ENCODE measurements at regions not wholly inside any gene's neighbourhood (a gene's known extent, or its start where the extent isn't known, plus 50 kb on each side); places are given as distances from the start of the nearest gene placed in this dataset.
"Not testable (repeated sequence)": the region's sequence is repeated elsewhere in the genome, so short reads cannot be mapped to it uniquely, and the experiment has no call there.

DNA sequence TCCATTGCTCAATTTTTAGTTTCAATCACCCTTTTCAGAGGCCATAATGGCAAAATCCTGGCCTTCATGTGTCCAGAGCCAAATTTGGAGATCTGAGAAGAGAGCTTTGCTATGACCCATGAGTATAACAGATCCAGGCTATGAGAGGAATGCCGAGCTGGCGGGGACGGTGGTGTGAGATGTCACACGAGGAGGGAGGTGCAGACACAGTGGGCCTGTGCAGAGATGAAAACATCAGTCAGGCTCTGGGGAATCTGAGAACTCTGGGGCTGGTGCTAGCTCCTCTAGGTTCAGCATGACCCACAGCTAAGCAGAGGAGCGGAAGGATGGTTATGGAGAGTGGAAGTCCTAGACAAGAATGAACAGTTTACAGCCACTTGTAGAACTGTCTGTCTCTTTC lies 398.3 kb upstream of the ATP10A start:
- DNase-seq (ENCODE audit: low read depth, low spot score): no peak

DNA sequence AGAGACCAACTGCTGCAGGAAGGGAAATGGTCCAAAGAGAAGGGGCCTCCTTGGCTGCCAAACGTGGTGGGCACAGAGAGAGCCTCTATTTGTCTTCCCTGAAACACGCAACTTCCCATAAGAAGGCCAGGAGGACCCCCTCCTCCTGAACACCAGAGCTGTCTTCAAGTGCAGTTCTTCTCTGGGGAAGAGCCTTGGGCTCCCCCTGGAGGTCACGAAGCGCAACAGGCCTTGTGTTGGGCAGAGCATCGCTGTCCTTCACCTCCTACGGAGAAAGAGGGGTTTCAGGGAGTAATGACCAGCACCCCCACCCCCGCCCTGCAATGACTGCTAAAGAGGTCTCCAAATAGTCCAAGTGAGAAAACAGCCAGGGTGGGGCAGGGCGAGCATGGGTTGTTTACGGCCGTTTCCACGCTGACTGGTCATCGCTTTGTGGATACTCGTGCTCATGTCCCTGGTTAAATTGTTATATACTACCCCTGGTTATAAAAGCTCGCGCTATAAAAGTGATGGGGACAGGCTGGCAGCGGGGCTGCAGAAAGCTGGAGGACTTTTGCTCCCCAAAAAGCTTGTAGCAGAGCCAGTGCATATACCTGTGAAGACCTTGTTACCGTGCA lies 397.5 kb upstream of the ATP10A start:
- peak; percentile 79 for DNase-seq (ENCODE audit: low read depth, low spot score)

DNA sequence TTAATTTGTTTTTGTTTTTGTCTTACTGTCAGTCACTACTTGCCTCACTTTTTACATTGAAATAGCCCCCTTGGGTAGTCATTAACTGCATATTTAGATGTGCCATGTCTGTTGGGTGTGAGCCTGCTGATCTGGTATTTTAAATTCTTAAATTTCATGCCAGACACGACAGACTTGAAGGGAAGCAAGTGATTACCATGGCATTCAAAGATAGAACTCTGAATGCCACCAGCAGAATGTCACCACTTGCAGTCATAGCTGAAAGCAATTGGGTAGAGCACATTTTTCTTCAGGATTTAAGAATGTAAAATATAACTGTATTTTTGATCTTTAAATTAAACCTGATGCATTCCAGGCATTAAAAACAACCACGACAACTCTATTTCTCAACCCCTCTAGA lies 396.5 kb upstream of the ATP10A start:
- no peak for DNase-seq (ENCODE audit: low read depth, low spot score)

DNA sequence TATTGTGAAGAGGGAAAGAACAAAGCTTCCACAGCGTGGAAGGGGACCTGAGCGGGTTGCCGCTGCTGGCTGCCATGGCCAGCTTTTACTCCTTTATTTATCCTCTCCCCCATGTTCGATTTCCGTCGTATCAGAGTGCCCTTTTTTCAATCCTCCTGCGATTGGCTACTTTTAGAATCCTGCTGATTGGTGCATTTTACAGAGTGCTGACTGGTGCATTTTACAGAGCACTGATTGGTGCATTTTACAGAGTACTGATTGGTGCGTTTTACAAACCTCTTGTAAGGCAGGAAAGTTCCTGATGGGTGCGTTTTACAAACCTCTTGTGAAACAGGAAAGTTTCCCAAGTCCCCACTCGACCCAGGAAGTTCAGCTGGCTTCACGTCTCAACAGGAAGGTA lies 381.7 kb upstream of the ATP10A start:
- not testable (repeated sequence) for DNase-seq (ENCODE audit: low read depth, low spot score)

DNA sequence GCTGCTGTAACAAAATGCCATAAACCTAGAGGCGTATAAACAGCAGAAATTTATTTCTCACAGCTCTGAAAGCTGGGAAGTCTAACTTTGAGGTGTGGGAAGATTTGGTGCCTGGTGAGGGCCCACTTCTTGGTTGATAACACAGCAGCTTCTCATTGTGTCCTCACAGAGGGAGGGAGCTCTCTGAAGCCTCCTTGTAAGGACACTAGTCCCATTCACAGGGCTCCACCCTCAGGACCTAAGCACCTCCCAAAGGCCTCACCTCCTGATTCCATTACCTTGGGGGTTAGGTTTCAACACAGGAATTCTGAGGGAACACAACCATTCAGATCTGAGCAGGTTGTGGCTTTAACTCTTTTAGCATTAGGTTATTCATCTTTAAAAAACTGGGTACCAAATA lies 380.3 kb upstream of the ATP10A start:
- no peak for DNase-seq (ENCODE audit: low read depth, low spot score)

DNA sequence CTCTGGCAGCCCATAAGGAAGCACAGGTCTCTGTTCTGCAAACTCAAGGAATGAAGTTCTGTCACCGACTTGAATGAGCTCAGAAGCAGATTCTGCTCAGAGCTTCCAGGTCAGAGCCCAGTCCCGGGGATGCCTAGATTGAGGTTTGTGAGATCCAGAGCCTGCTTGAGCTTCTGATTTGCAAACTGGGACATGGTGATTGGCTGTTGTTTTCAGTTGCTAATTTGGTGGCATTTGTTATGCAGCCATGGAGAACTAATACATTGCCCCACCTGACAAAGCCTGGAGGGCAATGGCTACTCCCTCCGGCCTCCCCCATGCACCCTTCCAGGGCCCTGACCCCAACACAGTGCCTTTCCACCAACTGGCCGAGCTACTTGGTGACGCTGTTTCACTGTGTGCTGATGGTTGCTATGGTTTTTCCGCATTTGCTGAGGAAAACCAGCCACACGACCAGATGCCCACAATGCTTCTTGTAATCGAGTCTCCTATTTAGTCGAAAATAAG lies 379.5 kb upstream of the ATP10A start:
- DNase-seq (ENCODE audit: low read depth, low spot score): peak; percentile 82

DNA sequence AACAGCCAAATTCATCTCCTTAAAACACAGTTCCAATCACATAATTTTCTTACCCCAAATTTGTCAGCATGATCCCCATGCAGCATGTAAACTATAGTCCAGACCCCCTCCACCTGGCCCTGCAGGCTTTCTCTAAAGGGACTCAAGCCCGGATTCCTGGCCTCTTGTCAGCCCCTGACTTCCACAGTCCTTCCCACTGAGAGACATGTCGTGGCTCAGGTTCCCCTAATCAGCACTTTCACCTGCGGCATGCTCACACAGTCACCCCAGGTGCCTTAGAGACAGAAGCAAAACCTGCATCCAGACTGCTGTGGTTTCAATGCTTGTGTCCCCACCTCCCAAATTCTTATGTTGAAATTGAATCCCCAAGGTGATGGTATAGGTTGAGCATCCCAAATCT lies 372.7 kb upstream of the ATP10A start:
- no peak for DNase-seq (ENCODE audit: low read depth, low spot score)

DNA sequence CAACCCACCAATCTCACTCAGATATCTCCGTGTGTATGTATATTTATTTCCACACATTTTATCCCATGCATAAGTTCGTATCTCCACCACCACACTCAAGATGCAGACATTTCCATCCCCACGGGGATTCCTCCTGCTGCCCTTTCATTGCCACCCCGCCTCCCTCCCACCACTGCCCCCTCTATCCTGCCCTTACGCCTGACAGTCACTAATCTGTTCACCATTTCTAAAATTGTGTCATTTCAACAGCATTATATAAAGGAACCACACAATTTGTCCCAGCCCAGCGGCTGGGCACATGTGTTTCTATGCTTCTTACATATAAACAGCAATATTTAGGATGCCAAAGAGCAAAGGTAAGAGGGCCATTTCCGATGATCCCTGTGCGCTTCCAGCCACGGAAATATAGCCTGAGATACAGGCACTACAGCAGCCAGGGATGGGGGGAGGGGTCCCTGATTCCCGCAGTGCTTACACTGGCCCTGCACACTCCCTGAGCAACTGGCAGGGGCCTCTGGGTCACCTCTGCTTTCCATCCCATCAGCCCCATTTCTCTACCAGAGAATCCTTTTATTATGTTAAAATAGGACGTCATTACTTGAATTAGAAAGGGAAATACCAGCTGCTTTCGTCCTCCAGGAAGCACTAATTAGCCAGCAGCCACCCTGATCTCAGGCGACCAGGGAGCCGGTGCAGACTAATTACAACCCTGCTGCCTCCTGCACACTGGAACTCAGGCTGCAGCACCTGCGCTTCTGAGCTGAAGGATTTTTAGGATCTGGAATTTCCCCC lies 372.0 kb upstream of the ATP10A start:
- DNase-seq (ENCODE audit: low read depth, low spot score): peak; percentile 92

DNA sequence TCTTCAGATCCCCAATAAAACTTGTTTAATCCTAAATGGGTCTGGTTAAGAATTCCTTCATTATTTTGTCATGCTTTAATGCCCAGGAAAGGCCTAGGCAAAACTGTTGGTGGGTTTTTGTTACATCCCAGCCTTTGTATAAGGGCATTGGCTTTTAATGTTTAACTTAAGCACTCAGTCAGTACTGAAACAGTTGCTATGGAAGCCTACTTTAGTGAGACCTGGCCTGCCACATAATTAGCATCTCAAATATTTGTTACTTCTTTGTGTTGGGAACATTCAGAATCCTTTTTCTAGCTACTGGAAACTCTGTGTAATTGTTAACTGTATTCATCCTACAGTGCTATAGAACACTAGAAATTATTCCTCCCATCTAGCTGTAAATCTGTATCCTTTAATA lies 369.6 kb upstream of the ATP10A start:
- DNase-seq (ENCODE audit: low read depth, low spot score): no peak

DNA sequence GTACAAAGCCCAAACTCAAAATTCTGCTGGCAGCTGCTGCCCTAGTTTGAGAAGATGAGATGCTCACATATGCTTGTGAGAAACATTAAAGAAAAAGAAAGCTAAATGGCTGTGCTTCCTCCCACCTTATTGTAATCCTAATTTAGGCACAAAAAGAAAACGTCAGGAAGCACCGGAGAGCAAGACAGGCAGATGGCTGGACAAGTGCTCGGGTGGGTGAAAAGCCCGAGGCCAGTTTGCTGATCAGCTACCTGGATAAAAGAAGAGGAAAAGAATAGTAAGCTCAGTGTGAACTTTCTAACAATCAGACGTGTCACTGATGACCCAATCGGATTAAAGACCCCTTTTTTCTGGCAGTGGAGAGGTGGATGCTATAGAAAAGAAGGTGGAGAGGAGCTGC lies 368.0 kb upstream of the ATP10A start:
- peak; percentile 42 for DNase-seq (ENCODE audit: low read depth, low spot score)

DNA sequence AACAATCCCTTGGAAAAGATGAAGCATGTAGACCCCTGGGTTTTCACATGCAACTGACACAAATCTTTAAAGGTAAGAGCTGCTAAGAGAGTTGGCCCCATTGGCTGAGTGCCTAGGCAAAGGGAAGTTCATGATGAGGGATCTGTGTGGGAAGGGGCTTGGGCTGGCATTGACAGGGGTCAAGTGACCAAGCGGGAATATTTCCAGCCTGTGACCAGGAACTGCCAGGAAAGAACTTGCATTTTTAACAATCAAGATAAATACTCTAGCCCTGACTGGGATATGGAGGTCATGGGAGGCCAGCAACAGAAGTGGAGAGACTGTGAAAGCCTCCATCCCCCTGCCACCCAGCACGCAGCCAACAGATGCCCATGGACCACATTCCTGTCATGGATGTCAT lies 361.1 kb upstream of the ATP10A start:
- no peak for DNase-seq (ENCODE audit: low read depth, low spot score)

DNA sequence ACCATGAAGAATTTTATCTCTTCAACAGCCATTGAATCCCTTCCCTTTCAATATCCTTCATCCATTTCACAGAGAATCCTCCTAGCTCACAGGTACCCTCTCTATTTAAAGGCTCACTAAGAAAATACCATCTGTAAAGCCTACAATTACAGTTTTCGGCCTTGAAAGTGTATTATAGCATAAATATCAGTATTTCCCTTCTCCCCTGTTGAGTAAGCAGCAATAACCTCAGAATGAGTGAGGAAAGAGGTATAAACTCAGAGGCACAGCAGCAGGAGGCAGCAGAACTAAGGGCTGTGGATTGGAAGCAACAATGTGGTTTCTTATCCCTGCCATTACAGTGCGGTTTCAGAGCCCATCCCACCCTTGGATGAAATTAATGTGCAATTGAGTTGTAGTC lies 360.6 kb upstream of the ATP10A start:
- DNase-seq (ENCODE audit: low read depth, low spot score): no peak

DNA sequence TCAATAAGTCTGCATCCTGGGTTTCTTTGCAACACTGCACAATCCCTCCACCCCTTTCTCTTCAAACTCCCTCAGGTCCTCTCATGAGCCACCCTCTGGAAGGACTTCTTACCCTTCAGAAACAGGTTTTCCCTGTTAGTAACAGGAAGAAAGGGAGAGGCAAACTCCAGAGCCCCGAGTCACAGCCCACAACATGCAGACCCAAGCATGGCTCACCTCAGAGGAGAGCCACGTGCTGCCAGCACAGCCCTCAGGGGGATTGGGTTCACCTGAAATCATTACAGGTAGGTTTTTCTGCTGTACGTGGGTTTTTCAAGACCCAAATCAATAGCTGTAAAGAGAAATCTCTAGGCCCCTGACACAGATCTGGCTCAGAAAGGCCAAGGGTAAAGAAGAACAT lies 359.7 kb upstream of the ATP10A start:
- DNase-seq (ENCODE audit: low read depth, low spot score): no peak

DNA sequence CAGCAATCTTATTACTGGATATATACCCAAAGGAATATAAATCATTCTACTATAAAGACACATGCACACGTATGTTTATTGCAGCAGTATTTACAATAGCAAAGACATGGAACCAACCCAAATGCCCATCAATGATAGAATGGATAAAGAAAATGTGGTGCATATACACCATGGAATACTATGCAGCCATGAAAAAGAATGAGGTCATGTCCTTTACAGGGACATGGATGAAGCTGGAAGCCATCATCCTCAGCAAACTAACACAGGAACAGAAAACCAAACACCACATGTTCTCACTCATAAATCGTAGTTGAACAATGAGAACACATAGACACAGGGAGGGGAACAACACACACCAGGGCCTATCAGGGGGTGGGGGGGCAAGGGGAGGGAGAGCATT lies 353.9 kb upstream of the ATP10A start:
- DNase-seq (ENCODE audit: low read depth, low spot score): not testable (repeated sequence)

DNA sequence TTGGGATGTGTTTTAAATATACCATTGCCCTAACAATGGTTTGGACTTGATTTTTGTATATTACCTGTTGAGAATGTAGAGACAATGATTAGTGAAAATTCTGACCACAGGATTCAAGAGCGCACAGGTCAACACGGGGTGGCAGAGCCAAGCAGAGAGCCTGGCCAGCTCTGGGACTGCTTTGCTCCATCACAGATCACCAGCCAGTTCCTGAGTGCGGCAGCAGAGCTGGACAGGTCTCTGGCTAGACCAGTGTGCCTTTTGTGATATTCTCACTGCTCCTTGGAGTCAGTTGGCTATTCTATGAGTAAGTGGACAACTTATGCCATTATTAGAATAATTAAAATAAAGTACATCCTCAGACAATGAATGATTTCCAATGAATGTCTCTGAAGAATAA lies 351.2 kb upstream of the ATP10A start:
- no peak for DNase-seq (ENCODE audit: low read depth, low spot score)

DNA sequence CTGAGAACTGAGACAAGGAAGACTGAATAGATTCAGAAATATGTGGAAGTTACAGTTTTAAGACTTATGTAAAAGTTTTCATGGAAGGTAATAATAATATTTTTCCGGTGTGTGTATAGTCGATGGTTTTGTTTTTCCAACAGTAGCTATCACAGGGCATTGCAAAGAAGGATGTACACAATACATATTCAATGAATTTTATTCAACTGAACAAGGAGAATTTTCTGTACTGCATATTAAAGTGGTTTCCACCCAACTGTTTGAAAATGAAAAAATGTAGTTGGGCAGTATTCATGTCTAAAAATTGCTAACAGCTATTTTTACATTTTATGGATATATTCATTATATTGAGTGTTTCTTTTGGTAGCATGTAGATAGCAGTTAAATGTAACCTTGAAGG lies 350.3 kb upstream of the ATP10A start:
- no peak for DNase-seq (ENCODE audit: low read depth, low spot score)

DNA sequence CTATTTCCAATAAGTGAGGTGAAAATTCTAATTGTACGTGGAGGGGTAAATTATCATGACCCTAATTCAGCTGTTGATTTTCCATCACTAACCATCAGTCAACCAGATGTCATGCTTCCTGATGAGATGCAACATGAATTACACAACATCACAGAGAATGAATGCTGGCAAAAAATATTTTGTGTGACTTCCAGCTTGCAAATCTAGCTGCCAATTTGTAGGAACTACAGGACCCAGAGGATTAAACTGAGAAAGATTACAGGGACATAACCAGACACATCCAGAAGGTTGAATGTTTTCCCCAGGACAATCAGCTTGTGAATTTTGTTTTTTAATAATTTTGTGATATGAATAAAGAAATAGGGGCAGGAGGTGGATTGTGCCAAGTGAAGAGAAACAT lies 349.0 kb upstream of the ATP10A start:
- no peak for DNase-seq (ENCODE audit: low read depth, low spot score)

DNA sequence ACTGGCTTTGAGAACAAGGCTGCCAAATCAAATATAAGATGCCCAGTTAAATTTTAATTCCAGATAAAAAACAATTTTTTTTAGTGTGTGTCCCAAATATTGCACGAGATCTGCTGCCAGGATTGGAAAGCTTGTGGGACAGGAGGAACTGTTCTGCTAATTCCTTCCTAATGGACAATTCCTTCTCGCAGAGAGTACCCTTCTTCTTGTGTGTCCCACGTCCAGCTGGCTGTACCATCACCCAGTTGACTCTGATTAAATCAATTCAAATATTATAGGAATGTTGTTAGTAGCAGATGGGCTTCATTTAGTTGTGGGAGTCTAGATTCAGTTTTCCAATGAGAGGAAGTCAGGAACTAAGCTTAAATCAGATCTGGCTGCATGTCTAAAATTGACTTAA lies 347.9 kb upstream of the ATP10A start:
- DNase-seq (ENCODE audit: low read depth, low spot score): no peak

DNA sequence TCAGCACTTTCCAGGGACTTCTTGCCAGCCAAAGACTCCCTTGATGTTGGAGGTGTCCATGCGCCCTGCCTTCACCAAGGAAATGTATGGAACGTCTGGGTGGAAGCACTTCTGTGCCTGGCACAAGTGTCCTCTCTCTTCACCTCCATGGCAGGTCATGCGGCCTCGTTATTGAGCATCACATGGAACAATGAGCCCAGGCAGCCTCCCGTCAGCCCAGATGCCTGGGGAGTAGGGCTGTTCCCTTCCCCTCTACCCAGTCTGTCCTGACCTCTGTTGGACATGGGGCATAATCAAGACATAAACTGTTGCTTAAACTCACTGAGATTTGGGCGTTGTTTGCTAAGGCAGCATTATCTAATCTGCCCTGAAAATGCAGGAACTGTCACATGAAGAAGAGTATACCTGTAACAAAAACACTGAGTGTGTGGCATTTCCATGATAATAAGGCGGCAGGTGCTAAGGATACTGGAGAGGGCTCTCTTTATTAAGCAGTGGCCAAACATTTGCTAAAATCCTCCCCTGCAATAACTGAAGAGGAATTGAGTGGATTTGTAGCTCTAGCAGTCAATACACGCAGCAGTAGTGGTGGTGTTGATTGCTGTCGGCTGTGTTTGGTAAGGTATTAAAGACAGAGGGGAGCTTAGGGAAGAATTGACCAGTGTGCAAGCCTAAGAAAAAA lies 338.2 kb upstream of the ATP10A start:
- no peak for DNase-seq (ENCODE audit: low read depth, low spot score)

DNA sequence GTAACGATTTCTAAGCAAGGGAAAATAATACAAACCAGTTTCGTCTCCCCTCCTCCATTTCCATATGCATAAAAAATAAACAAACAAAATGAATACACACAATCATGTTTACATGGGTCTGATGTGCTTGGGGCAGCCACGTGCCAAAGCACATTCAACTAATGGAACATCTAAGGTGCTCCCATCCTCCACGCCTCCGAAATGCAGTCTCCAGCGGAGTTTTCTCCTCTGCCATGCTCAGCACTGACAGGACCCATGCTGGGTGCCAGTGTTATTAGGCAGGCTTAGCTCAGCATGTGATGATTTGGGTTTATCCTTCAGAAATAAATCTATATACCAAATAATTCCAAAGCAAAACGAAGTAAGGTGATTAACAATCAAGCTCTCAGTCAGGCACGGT lies 337.3 kb upstream of the ATP10A start:
- DNase-seq (ENCODE audit: low read depth, low spot score): no peak

DNA sequence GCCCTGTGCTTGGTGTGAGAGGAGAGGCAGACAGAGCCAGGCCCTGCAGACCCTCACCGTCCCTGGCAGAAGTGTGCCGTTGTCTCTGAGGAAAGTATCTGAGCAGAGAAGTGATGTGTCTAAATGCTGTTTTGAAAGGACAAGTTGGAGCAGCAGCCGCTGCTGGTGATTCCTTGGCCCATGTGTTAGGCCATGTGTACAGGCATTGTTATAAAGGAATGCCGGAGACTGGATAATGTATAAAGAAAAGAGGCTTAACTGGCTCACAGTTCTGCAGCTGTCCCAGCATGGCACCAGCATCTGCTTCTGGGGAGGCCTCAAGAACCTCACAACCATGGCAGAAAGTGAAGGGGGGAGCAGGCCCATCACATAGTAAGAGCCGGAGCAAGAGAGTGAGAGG lies 334.6 kb upstream of the ATP10A start:
- DNase-seq (ENCODE audit: low read depth, low spot score): no peak

DNA sequence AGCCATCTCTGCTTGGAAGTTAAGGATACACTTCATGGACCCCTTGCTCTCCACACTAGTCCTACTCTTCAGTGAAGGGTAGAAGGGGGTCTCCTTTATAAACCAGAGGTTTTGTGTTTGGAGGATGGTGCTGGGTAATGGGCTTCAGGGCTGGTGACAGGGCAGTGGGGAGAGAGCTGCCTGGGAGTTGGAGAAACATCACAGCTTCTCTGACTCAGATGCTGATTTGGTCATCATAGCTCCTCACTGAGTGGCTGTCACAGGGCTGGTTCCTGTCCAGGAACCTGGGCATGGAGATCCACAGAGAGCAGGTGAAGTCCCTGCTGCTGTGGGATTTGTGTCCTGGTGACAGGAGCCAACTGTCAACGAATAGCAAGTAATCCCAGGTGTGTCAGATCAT lies 333.9 kb upstream of the ATP10A start:
- DNase-seq (ENCODE audit: low read depth, low spot score): no peak

DNA sequence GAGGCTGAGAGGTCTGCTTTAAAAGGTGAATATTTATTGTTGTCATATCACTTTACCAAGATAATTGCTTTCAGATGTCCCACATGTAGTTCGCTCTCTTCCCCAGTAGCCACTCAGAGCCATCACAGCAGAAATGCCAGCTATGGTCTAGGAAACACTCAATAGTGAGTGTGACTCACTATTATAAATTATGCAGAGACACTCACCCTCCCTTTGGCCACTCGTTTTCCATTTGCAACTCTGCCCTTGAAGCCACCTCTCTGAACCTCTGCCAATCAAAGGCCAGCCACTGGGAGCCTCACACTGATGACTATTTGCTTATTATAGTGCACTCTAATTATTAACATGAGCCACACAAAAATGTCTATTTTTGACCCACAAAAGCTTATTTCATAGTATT lies 328.1 kb upstream of the ATP10A start:
- no peak for DNase-seq (ENCODE audit: low read depth, low spot score)

All from ELF-1 (cell line).